ENCODE measurements at regions not wholly inside any gene's neighbourhood (a gene's known extent, or its start where the extent isn't known, plus 50 kb on each side); places are given as distances from the start of the nearest gene placed in this dataset.
"Not testable (repeated sequence)": the region's sequence is repeated elsewhere in the genome, so short reads cannot be mapped to it uniquely, and the experiment has no call there.

DNA sequence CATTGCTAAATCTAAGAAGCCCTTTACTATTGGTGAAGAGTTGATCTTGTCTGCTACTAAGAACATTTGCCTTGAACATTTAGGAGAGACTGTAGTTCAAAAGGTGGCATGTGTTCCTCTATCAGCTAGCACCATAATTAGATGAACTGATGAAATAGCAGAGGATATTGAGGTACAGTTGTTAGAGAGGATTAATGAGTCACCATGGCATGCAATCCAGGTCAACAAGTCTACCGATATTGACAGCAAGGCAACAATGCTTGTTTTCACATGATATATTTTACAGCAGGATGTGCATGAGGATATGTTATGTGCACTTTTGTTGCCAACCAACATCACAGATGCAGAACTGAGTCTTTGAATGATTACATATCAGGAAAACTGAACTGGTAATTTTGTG lies 134.3 kb upstream of the CDH9 start:
- Histone ChIP-seq H3K4me3 (no peak overlapping the region), H3K27ac (no peak overlapping the region)

DNA sequence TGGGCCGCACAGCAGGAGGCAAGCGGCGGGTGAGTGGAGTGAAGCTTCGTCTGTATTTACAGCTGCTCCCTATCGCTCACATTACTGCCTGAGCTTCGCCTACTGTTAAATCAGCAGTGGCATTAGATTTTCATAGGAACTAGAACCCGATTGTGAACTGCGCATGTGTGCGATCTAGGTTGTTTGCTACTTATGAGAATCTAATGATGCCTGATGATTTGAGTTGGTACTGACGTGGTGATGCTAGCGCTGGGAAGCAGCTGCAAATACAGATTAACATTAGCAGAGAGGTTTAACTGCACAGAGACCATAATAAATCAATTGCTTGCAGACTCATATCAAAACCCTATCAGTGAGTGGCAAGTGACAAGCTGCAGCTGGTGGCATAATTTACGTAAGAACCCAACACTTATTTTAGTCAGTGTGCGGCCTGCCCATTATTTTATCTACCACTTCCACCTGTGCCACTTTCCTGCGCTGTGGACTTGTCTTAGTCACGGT lies 133.4 kb upstream of the CDH9 start:
- no peak overlapping the region for H3K27ac ChIP-seq
- H3K4me3 ChIP-seq: no peak overlapping the region

DNA sequence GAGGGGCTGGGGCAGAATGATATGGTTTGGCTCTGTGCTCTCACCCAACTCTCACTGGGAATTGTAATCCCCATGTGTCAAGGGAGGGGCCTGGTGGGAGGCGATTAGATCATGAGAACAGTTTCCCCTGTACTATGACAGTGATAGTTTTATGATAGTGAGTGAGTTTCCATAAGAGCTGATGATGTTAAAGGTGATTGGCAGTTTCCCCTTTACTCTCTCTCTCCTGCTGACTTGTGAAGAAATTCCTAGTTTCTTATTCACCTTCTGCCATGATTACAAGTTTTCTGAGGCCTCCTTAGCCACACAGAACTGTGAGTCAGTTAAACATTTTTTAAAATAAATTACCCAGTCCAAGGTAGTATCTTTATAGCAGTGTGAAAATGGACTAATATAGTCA lies 120.4 kb upstream of the CDH9 start:
- H3K4me3 ChIP-seq: no peak overlapping the region
- H3K27ac ChIP-seq: no peak overlapping the region

DNA sequence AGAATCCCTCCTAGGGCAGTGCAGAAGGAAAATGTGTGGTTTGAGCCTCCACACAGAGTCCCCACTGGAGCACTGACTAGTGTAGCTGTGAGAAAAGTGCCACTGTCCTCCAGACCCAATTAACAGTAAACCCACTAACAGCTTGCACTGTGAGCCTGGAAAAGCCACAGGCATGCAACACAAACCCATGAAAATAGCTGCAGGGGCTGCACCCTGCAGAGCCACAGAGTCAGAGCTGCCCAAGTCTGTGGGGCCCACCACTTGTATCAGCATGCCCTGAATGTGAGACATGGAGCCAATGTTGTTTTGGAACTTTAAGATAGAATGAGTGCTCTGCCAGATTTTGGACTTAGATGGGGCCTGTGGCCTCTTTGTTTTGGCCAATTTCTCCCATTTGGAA lies 119.8 kb upstream of the CDH9 start:
- no peak overlapping the region for H3K4me3 ChIP-seq
- no peak overlapping the region for H3K27ac ChIP-seq

DNA sequence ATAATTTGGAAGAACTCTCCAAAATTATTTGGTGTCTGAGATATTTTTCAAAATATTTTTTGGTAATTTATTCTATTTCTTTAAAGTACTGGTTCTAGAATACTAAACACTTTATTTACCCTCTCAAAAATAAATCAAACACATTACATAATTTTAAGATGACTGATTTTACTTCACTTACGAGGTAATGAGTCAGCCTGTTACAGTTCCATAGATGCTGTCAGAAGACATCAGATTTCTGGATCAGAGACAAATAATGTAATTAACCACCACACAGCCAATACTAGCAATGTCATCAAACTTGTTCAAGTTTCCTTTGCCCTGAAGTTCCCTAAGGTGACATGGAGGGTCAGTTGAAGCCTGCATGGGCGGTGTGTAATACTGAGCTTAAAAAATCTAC lies 106.1 kb upstream of the CDH9 start:
- Histone ChIP-seq H3K27ac (no peak overlapping the region), H3K4me3 (no peak overlapping the region)

DNA sequence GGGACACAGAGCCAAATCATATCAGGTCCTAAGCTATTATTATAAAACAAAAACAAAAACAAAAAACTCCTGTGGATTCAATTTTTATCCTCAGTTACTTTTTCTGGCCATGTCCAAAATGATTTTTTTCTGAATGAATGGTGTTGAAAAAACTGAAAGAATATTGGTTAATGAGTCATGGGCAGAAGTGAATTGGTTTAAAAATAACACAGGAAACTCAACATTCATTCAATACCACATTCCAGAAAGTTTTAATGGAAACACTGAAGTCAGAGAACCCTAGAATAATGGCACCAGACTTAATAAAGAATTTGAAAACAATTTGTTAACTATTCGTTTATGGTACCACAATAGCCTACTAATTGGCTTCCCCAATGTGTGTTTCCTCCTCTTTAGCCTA lies 102.4 kb upstream of the CDH9 start:
- Histone ChIP-seq H3K4me3 (no peak overlapping the region), H3K27ac (no peak overlapping the region)

DNA sequence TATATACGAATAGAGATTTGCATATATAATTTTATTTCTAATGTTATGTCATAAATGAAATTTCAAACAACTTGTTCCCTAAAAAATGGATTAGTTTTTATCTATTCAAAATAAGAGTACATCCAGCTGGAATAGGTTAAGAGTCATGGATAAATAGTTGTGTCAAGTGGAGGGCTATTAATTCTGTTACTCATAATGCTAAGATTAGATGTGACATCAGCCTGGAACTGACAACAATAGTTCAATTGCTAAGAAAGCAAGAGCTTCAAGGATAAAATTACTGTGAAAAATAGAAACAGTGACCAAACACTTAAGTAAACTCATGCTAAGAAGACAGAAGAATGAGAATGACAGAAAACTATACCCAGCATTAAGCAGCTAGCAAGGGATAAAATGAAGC lies 92.2 kb upstream of the CDH9 start:
- Histone ChIP-seq H3K27ac (no peak overlapping the region), H3K4me3 (no peak overlapping the region)

DNA sequence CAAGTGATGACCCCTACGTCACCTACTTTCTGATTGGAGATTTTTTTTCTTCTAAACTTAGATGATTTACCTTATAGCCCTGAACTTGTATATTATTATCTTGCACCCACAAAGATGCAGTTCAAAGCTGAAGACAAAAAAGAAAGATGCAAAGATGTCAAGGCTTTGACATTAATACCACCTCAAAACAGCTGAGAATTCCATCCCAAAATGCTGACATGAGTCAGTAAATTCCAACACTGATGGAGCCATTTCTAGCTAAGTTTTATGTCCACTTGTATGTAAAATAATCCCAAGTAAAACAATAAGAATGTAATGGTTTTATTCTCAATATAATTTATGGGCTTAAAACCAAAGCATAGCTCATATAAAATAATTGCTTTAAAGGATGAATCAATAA lies 91.5 kb upstream of the CDH9 start:
- Histone ChIP-seq H3K4me3 (no peak overlapping the region), H3K27ac (no peak overlapping the region)

DNA sequence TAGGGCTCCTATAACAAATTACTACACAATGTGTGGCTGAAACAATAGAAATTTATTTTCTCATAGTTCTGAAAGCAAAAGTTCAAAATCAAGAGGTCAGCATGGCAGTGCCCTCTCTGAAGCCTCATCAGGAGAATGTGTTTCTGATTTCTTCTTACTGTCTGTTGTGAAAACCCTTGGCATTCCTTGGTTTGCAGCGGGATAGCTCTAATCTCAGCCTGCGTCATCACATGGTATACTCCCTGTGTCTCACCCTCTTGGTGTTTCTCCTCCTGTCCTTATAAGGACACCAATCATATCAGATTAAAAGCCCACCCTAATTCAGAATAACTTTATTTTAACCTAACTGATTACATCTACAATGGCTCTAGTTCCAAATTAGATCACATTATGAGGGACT lies 87.5 kb upstream of the CDH9 start:
- no peak overlapping the region for H3K27ac ChIP-seq
- no peak overlapping the region for H3K4me3 ChIP-seq

DNA sequence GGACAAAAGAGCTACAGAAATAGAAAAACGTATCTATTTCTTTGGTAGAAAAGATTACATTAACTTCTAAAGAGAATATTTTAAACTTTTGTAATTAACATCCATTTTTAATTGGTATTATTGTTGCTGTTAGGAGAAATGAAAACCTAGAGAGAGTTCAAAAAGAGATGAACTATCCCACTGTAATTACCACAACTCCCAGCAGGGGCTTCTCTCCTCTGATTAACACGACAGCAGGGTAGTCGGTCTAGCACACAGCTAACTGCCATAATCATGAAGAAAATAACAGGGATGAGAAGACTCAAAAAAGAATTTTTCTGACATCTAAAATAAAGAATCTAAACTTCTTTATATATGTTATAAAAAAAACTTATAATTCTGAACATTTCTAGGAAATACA lies 86.2 kb upstream of the CDH9 start:
- Histone ChIP-seq H3K4me3 (no peak overlapping the region), H3K27ac (no peak overlapping the region)

DNA sequence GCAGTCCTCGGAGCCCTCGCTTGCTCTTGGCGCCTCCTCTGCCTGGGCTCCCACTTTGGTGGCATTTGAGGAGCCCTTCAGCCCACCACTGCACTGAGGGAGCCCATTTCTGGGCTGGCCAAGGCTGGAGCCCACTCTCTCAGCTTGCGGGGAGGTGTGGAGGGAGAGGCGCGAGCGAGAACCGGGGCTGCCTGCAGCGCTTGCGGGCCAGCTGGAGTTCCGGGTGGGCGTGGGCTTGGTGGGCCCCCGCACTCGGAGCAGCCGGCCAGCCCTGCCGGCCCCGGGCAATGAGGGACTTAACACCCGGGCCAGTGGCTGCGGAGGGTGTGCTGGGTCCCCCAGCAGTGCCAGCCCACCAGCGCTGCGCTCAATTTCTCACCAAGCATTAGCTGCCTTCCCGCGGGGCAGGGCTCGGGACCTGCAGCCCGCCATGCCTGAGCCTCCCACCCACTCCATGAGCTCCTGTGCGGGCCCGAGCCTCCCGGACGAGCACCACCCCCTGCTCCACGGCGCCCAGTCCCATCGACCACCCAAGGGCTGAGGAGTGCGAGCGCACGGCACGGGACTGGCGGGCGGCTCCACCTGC lies 81.4 kb upstream of the CDH9 start:
- H3K4me3 ChIP-seq, H3K27ac ChIP-seq: not testable (repeated sequence)

DNA sequence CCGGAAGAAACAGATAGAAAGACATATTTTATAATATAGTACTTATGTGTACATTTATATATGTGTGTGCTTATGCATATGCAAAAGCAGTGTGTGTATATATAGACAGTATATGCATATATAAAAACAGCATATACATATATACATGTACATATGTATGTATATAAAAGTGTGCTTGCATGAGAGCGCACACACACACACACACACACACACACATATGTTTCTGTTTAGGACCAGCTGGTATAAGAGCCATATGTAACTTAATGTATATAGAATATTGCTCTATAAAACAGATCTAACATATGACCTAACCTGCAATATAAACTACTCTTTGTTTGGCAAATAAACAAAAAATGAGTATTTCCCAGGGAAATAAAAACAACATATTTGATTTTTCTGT lies 65.1 kb upstream of the CDH9 start:
- H3K27ac ChIP-seq: no peak overlapping the region
- no peak overlapping the region for H3K4me3 ChIP-seq

DNA sequence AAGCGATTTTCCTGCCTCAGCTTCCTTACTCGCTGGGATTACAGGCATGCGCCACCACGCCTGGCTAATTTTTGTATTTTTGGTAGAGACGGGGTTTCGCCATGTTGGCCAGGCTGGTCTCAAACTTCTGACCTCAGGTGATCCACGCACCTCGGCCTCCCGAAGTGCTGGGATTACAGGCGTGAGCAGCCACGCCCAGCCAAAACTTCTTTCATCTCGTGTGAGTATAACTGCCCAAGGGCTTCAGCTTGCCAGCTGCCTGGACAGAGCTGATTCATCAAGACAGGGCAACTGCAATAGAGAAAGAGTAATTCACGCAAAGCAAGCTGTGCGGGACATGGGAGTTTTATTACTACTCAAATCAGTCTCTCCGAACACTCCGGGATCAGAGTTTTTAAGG lies 57.4 kb upstream of the CDH9 start:
- H3K4me3 ChIP-seq, H3K27ac ChIP-seq: not testable (repeated sequence)

DNA sequence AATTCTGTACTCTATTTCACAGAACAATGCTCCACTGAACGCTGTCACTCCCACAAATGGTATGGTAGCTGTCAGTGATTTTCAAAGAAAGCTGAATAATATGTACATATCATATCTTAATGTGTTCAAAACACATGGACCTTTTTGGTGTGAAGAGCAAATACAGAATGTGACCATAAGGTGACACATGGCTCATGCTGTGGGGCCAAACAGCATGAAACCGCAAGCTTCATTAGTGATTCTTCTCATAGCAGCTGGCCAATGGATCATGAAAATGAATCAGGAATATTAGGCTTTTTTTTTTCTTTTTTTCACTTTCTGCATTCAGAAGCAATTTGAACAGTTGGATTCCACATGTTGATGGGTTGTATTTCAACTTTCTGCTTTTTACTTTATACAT lies 54.9 kb upstream of the CDH9 start:
- no peak overlapping the region for H3K27ac ChIP-seq
- H3K4me3 ChIP-seq: no peak overlapping the region

DNA sequence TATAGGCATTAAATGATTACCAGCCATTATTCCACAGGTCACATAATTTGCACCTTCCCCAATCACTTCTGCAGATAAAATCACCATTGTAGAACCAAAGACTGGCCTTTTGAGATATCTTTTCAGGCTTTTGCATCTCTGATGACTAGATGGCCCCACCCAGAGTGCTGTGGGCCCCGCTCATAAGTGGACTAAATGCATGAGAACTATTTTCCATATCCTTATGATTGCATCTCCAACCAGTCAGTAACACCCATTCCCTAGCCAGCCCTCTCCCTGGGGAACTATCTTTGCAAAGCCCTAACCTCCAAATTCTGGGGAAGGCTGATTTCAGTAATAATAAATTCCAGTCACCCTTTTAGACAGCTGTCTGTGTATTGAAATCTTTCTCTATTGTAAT lies 53.5 kb upstream of the CDH9 start:
- H3K4me3 ChIP-seq: no peak overlapping the region
- no peak overlapping the region for H3K27ac ChIP-seq

DNA sequence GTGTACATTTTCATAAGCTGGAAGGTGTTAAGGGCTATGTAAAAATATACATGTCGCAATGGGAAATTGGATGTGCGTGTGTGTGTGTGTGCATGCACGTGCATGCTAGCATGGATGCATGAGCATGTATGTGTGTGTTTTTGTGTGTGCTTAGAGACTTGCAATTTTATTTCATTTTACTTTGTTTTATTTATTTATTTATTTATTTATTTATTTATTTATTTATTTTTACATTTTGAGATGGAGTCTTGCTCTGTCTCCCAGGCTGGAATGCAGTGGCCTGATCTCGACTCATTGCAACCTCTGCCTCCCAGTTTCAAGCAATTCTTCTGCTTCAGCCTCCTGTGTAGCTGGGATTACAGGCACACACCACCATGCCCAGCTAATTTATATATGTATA lies 50.4 kb upstream of the CDH9 start:
- not testable (repeated sequence) for H3K27ac ChIP-seq, H3K4me3 ChIP-seq

Data from skin epidermis (tissue), 12 donors.